RWPE2 (cell line): ENCODE measurements at regions not wholly inside any gene's neighbourhood (a gene's known extent, or its start where the extent isn't known, plus 50 kb on each side); places are given as distances from the start of the nearest gene placed in this dataset.
A peak's percentile ranks its signal among the peaks of the same experiment; 100 is the strongest.

ENCODE experiments used
- ATAC-seq: fragments of 200-7000 bp; cut with Tn5 transposase; 3 replicates; pipeline ENCODE4 v1.9.1; 2021; ENCODE audit warnings: low read depth
- DNase-seq: peaks from one replicate; pipeline ENCODE4 v3.0.0-alpha.2; 2020; ENCODE audit warnings: low spot score
- H3K27ac ChIP-seq: fragments of 450-650 bp; 2 replicates; pipeline ENCODE4 v1.5.1; 2017; ENCODE audit warnings: mild to moderate bottlenecking; ENCODE audit not compliant: poor library complexity, severe bottlenecking
- H3K27me3 ChIP-seq: fragments of 250-450 bp; sonication (Bioruptor Pico); 2 replicates; pipeline ENCODE4 v1.5.1; 2021; ENCODE audit warnings: mild to moderate bottlenecking, moderate library complexity; ENCODE audit not compliant: insufficient read depth, poor library complexity, severe bottlenecking
- H3K36me3 ChIP-seq: fragments of 250-450 bp; sonication (Bioruptor Pico); 2 replicates; pipeline ENCODE4 v1.5.1; 2020; ENCODE audit warnings: low read depth, mild to moderate bottlenecking, moderate library complexity
- H3K4me1 ChIP-seq: fragments of 250-450 bp; sonication (Bioruptor Pico); 2 replicates; pipeline ENCODE4 v1.5.1; 2021; ENCODE audit warnings: mild to moderate bottlenecking, moderate library complexity; ENCODE audit not compliant: insufficient read depth, poor library complexity, severe bottlenecking
- H3K4me3 ChIP-seq: fragments of 250-450 bp; sonication (Bioruptor Pico); 2 replicates; pipeline ENCODE4 v1.5.1; 2021; ENCODE audit warnings: mild to moderate bottlenecking, moderate library complexity; ENCODE audit not compliant: severe bottlenecking
- H3K9me3 ChIP-seq: fragments of 250-450 bp; sonication (Bioruptor Pico); 2 replicates; pipeline ENCODE4 v1.5.1; 2021; ENCODE audit warnings: mild to moderate bottlenecking, moderate library complexity; ENCODE audit not compliant: severe bottlenecking
- CTCF ChIP-seq: fragments of 450-650 bp; IDR thresholded peaks from one replicate; pipeline ENCODE4 v1.5.1; 2017; ENCODE audit warnings: mild to moderate bottlenecking, moderate library complexity; ENCODE audit not compliant: poor library complexity, severe bottlenecking

DNA sequence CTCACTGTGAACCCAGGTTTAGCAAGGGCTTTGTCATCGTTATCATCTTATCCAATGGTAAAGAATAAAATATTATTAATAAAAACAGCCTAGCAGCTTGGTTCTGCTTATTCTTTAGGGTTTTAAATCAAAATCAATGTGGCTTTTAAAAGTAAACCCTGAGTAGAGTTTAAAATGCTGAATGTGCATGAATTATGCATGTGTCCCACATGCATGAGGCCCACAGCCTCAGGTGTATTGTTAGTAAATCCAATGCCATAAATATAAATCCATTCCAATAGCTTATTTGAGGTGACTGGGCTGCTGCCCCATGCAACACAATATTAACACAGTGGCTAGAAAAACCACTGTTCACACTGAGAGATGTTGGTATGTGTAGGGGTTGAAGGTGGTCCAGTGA, 254.1 kb downstream of the HNMT start:
- TF ChIP-seq CTCF: no peak
- H3K36me3 ChIP-seq: no peaks in the 10 kb centered on the region
- H3K4me3 ChIP-seq: no peak overlapping the region
- no peaks in the 10 kb centered on the region for H3K9me3 ChIP-seq
- DNase-seq (no peak), ATAC-seq (no peak)
- H3K4me1 ChIP-seq: peaks cover 5% of the 10 kb centered on the region
- H3K27ac ChIP-seq: no peak overlapping the region
- H3K27me3 ChIP-seq: no peaks in the 10 kb centered on the region

DNA sequence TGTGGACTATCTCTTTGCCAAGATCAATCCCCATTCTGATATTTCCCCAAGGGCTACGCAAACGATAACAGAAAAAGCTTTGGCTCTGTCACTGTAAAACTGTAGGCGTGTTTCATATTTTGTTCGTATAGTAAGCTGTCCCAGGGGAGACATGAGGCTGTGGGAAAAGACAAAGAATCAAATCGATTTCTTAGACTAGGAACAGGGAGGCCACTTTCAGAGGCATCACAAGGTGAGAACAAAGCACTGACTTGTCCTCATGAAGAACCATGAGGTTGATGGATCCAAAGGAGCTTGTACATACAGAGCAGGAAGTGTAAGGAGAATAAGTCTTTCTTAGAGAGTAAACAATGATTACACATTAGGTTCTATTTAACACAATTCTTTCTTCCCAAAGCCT, 255.7 kb downstream of the HNMT start:
- Histone ChIP-seq H3K4me1 (peaks cover 7% of the 10 kb centered on the region), H3K27me3 (no peaks in the 10 kb centered on the region), H3K9me3 (no peaks in the 10 kb centered on the region), H3K27ac (no peak overlapping the region), H3K4me3 (no peak overlapping the region), H3K36me3 (no peaks in the 10 kb centered on the region)
- no peak for ATAC-seq
- TF ChIP-seq CTCF: no peak
- no peak for DNase-seq

DNA sequence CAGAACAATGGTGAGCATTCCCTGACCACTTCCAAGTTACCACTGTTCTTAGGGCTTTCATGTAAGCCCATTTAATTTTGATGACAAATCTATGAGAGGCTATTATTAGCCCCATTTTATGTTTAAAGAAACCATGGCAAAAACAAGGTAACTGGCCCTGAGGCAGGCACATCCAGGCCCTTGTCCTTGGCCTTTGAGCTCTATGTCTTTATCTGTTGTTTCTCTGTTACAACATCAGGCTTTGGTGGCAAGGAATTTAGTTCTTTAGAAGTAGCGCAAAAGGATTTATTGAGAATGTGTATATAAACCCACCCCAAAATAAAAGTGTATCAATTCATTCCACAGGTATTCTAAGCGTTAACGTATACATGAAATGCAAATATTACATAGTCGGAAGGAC, 257.1 kb downstream of the HNMT start:
- Histone ChIP-seq H3K27ac (no peak overlapping the region), H3K36me3 (no peaks in the 10 kb centered on the region), H3K27me3 (no peaks in the 10 kb centered on the region), H3K4me3 (no peak overlapping the region), H3K9me3 (no peaks in the 10 kb centered on the region), H3K4me1 (peaks cover 7% of the 10 kb centered on the region)
- no peak for ATAC-seq
- DNase-seq: no peak
- no peak for TF ChIP-seq CTCF

GRCh38 chr2:138223319-138223718, 259.0 kb downstream of the HNMT start:
- no peak for TF ChIP-seq CTCF
- Histone ChIP-seq H3K4me1 (peaks cover 7% of the 10 kb centered on the region), H3K9me3 (no peaks in the 10 kb centered on the region), H3K4me3 (no peak overlapping the region), H3K27ac (peak overlapping the region; percentile 10), H3K27me3 (no peaks in the 10 kb centered on the region), H3K36me3 (no peaks in the 10 kb centered on the region)
- no peak for DNase-seq
- ATAC-seq: peak; percentile 84

DNA sequence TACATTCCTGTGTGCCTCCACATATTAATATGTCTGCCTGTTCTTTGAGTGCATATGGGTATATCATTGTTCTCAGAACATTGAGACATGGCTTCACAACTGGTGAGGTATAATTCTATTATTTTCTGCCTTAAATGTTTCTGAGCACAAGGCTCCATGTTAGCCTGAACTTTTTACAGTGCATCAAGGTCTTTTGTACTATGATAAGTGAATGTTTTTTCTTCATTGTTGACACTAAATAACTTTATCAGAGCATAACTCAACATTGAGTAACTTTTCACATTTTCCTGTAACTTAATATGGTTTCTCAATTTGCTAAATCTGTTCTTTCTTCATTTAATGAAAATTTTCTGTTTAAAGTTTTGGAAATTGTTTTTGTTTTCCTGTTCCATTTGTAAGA, 262.9 kb downstream of the HNMT start:
- DNase-seq (no peak), ATAC-seq (no peak)
- H3K27me3 ChIP-seq: no peaks in the 10 kb centered on the region
- no peak overlapping the region for H3K4me3 ChIP-seq
- no peak for TF ChIP-seq CTCF
- no peak overlapping the region for H3K27ac ChIP-seq
- H3K36me3 ChIP-seq: no peaks in the 10 kb centered on the region
- peaks cover 7% of the 10 kb centered on the region for H3K4me1 ChIP-seq
- H3K9me3 ChIP-seq: no peaks in the 10 kb centered on the region
